Panc1 (cell line): ENCODE measurements at regions not wholly inside any gene's neighbourhood (a gene's known extent, or its start where the extent isn't known, plus 50 kb on each side); places are given as distances from the start of the nearest gene placed in this dataset.

Experiments used
- ATAC-seq: fragments of 200-7000 bp; cut with Tn5 transposase; 2 replicates; pipeline ENCODE4 v1.9.1; 2020; ENCODE audit warnings: mild to moderate bottlenecking, moderate library complexity
- BruUV-seq: library from RNA; stranded (reverse); fragments of 400-500 nt; replicated peaks from 2 replicates; lab custom pipeline; 2021; lab: Mats Ljungman, UMichigan
- CTCF ChIA-PET: fragments of 300-600 bp; sonication (Branson Sonifier 250); formaldehyde crosslinking; loops from one replicate; lab custom pipeline; 2022; ENCODE audit warnings: antibody characterized with exemption; lab: Charles Lee
- POLR2A ChIA-PET: fragments of 300-600 bp; sonication (Branson Sonifier 250); formaldehyde crosslinking; loops from one replicate; lab custom pipeline; 2022; ENCODE audit warnings: antibody characterized with exemption; lab: Charles Lee
- DNase-seq: peaks from one replicate; pipeline ENCODE4 v3.0.0-alpha.2; 2010; ENCODE audit warnings: low read depth, low spot score
- H3K27ac ChIP-seq: 2 replicates; pipeline ENCODE4 v1.5.1; 2011; ENCODE audit warnings: mild to moderate bottlenecking, low read length, inconsistent platforms
- H3K27me3 ChIP-seq: fragments of 200-500 bp; sonication (Bioruptor generic); 2 replicates; pipeline ENCODE4 v1.6.0; 2014; ENCODE audit warnings: low read length, inconsistent platforms; ENCODE audit not compliant: control insufficient read depth, insufficient read depth
- H3K36me3 ChIP-seq: fragments of 200-500 bp; sonication (Bioruptor generic); 2 replicates; pipeline ENCODE4 v1.5.1; 2014; ENCODE audit warnings: inconsistent platforms, mild to moderate bottlenecking, low read length, moderate library complexity; ENCODE audit not compliant: control insufficient read depth, insufficient read depth
- H3K4me1 ChIP-seq: 2 replicates; pipeline ENCODE4 v1.5.1; 2011; ENCODE audit warnings: inconsistent platforms, mild to moderate bottlenecking, low read length, moderate library complexity; ENCODE audit not compliant: control insufficient read depth, insufficient read depth
- H3K4me3 ChIP-seq, 2 experiments: 2 replicates each; pipeline ENCODE4 v1.5.1; 2011 to 2012; ENCODE audit warnings: low read depth in 2 of 2, low read length in 2 of 2, mild to moderate bottlenecking in 2 of 2, inconsistent platforms in 1 of 2, moderate library complexity in 1 of 2
- H3K9me3 ChIP-seq: fragments of 200-500 bp; sonication (Bioruptor generic); 2 replicates; pipeline ENCODE4 v1.5.1; 2014; ENCODE audit warnings: low read depth, mild to moderate bottlenecking, inconsistent platforms, low read length, moderate library complexity; ENCODE audit not compliant: control insufficient read depth, insufficient read depth
- POLR2AphosphoS5 ChIP-seq: IDR thresholded peaks from 2 replicates; pipeline ENCODE4 v1.6.1; 2012; ENCODE audit warnings: mild to moderate bottlenecking, low read depth, low read length, moderate library complexity
- SIN3A ChIP-seq: IDR thresholded peaks from 2 replicates; pipeline ENCODE4 v1.6.1; 2012; ENCODE audit warnings: low read depth, mild to moderate bottlenecking, low read length, moderate library complexity, borderline replicate concordance; ENCODE audit not compliant: insufficient read depth
- TCF7L2 ChIP-seq: IDR thresholded peaks from 2 replicates; pipeline ENCODE4 v1.6.1; 2011; ENCODE audit warnings: mild to moderate bottlenecking, low read depth, low read length, inconsistent platforms
- in situ Hi-C: cut with HindIII; loops from 2 replicates; pipeline ENCODE4 v1.10.0; 2016; ENCODE audit warnings: low sequenced_read_pairs, low pct_unique_long_range_greater_than_20kb
- intact Hi-C: fragments of 100-400 bp; cut with micrococcal nuclease; formaldehyde crosslinking; loops from one replicate; pipeline ENCODE4 v1.10.0; 2022; ENCODE audit not compliant: unreplicated experiment
- TF ChIP-seq, protein P1 (sequence below), 2 experiments: IDR thresholded peaks; 2 replicates each; pipeline ENCODE4 v1.6.1; 2011 to 2012; ENCODE audit warnings: low read depth in 2 of 2, control low read depth in 1 of 2, low read length in 1 of 2, mild to moderate bottlenecking in 1 of 2, moderate library complexity in 1 of 2; ENCODE audit not compliant: insufficient read depth in 1 of 2
- TF ChIP-seq, protein P2 (sequence below): fragments of 450-650 bp; IDR thresholded peaks from 2 replicates; pipeline ENCODE4 v1.5.1; 2017; ENCODE audit warnings: mild to moderate bottlenecking

DNA sequence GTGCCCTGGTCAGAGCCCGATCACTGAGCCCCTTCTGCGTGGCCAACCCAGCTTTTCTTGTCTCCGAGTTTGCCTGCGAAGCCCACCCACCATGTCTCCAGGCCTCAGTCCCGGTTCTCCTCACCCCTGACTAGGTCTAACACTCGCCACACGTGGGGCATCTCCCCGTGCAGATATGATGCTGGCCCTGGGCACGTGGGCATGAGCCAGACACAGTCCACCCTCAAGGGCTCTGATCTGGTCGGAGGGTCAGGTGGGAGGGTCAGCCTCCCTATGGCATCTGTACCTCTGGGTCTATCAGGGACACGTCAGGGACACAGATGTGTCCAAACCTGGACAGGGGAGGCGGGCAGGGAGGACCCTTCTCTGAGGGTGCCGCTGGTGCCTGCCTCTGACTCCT is 95.4 kb downstream of the RHOB start:
- BruUV-seq = no TSS peak
- Histone ChIP-seq H3K27ac (no peak overlapping the region), H3K36me3 (no peaks in the 10 kb centered on the region), H3K4me1 (no peaks in the 10 kb centered on the region), H3K9me3 (no peaks in the 10 kb centered on the region), H3K4me3 (no peak overlapping the region), H3K27me3 (no peaks in the 10 kb centered on the region)
- TF ChIP-seq, protein P1, sequence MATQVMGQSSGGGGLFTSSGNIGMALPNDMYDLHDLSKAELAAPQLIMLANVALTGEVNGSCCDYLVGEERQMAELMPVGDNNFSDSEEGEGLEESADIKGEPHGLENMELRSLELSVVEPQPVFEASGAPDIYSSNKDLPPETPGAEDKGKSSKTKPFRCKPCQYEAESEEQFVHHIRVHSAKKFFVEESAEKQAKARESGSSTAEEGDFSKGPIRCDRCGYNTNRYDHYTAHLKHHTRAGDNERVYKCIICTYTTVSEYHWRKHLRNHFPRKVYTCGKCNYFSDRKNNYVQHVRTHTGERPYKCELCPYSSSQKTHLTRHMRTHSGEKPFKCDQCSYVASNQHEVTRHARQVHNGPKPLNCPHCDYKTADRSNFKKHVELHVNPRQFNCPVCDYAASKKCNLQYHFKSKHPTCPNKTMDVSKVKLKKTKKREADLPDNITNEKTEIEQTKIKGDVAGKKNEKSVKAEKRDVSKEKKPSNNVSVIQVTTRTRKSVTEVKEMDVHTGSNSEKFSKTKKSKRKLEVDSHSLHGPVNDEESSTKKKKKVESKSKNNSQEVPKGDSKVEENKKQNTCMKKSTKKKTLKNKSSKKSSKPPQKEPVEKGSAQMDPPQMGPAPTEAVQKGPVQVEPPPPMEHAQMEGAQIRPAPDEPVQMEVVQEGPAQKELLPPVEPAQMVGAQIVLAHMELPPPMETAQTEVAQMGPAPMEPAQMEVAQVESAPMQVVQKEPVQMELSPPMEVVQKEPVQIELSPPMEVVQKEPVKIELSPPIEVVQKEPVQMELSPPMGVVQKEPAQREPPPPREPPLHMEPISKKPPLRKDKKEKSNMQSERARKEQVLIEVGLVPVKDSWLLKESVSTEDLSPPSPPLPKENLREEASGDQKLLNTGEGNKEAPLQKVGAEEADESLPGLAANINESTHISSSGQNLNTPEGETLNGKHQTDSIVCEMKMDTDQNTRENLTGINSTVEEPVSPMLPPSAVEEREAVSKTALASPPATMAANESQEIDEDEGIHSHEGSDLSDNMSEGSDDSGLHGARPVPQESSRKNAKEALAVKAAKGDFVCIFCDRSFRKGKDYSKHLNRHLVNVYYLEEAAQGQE (IDR thresholded peaks at IDR 0.05; ENCODE audit: insufficient read depth in 1 of 2, low read depth in 2 of 2, low read length in 1 of 2) = no peak
- no peak for TF ChIP-seq SIN3A
- TF ChIP-seq POLR2AphosphoS5 = no peak
- TF ChIP-seq, protein P2, sequence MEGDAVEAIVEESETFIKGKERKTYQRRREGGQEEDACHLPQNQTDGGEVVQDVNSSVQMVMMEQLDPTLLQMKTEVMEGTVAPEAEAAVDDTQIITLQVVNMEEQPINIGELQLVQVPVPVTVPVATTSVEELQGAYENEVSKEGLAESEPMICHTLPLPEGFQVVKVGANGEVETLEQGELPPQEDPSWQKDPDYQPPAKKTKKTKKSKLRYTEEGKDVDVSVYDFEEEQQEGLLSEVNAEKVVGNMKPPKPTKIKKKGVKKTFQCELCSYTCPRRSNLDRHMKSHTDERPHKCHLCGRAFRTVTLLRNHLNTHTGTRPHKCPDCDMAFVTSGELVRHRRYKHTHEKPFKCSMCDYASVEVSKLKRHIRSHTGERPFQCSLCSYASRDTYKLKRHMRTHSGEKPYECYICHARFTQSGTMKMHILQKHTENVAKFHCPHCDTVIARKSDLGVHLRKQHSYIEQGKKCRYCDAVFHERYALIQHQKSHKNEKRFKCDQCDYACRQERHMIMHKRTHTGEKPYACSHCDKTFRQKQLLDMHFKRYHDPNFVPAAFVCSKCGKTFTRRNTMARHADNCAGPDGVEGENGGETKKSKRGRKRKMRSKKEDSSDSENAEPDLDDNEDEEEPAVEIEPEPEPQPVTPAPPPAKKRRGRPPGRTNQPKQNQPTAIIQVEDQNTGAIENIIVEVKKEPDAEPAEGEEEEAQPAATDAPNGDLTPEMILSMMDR = no peak
- TF ChIP-seq TCF7L2 = no peak
- in situ Hi-C loops = no loop called here
- DNase-seq (no peak), ATAC-seq (no peak)
- intact Hi-C loops = no loop called here
- ChIA-PET CTCF (interaction anchor here (1.0 kb wide), 1 partner anchor 26 kb away, joined by 4 read pairs; no protein-coding TSS in a partner anchor), POLR2A (no interaction called here)

DNA sequence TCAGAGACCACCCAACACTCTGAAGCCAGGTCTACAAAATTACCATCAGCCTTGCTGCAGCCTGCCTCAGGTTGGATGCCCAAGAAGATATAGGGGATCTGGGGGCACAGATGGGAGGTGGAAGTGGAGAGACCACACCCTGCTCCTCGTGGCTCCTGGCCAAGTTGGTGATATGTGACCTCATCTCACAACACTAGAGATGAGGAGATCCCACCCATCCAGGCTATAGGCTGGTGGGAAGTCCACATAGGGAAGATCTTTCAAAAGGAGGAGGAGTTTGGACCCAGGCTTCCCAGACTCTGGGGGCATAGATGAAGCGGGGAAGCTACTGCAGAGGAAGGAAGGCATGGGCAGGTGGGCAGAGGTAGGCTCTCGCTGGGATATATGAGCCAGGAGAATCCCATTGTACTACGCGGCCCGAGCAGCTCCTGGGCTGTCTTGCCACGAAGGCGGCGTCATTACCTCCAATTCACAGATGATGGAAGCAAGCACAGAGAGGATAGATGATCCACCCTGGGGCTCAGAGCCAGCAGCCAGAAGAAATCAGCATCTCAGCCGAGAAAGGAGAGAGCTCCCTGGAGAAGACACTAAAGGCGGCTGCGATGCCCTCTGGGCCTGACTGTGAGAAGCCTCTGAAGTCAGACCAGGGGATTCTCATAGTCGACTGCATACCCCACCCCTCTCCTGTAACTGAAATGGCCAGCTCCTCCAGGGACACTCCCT is 96.0 kb downstream of the RHOB start:
- Histone ChIP-seq H3K27ac (no peak overlapping the region), H3K4me1 (no peaks in the 10 kb centered on the region), H3K27me3 (no peaks in the 10 kb centered on the region), H3K9me3 (no peaks in the 10 kb centered on the region), H3K36me3 (no peaks in the 10 kb centered on the region), H3K4me3 (no peak overlapping the region)
- POLR2A ChIA-PET = no interaction called here
- in situ Hi-C loops (no loop called here), intact Hi-C loops (no loop called here)
- BruUV-seq = no TSS peak
- TF ChIP-seq POLR2AphosphoS5 (no peak), SIN3A (no peak), TCF7L2 (no peak)
- TF ChIP-seq, protein P2 = no peak
- TF ChIP-seq, protein P1 (IDR thresholded peaks at IDR 0.05; ENCODE audit: insufficient read depth in 1 of 2, low read depth in 2 of 2, low read length in 1 of 2) = no peak
- no peak for ATAC-seq
- CTCF ChIA-PET = no interaction called here
- no peak for DNase-seq
